ENCODE measurements at regions not wholly inside any gene's neighbourhood (a gene's known extent, or its start where the extent isn't known, plus 50 kb on each side); places are given as distances from the start of the nearest gene placed in this dataset.

DNA sequence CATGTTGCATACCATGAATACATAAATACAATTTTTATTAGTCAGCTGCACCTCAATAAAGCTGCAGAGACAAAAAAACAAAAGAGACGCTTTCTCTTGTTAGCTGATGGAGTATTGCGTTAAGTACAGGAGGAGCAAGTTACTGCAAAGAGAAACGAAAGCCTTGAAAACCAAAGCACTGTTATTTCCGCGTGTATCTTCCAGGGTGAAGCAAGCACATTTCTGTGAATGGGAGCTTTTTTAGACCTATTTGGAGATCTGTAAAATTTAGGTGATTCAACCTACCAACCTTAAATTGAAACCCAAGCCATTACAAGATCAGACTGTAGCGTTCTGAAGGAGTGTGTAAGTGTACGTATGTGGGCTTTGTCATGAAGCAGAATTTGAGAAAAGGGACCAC lies 390.4 kb downstream of the SOX9 start:
- no peak for TF ChIP-seq EZH2 (IDR thresholded peaks at IDR 0.05; ENCODE audit: low read length, missing control alignments)
- TF ChIP-seq, protein P1, sequence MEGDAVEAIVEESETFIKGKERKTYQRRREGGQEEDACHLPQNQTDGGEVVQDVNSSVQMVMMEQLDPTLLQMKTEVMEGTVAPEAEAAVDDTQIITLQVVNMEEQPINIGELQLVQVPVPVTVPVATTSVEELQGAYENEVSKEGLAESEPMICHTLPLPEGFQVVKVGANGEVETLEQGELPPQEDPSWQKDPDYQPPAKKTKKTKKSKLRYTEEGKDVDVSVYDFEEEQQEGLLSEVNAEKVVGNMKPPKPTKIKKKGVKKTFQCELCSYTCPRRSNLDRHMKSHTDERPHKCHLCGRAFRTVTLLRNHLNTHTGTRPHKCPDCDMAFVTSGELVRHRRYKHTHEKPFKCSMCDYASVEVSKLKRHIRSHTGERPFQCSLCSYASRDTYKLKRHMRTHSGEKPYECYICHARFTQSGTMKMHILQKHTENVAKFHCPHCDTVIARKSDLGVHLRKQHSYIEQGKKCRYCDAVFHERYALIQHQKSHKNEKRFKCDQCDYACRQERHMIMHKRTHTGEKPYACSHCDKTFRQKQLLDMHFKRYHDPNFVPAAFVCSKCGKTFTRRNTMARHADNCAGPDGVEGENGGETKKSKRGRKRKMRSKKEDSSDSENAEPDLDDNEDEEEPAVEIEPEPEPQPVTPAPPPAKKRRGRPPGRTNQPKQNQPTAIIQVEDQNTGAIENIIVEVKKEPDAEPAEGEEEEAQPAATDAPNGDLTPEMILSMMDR (conservative IDR thresholded peaks at IDR 0.05 in 1 of 2, IDR thresholded peaks at IDR 0.05 in 1 of 2; ENCODE audit: low read depth in 1 of 2, low read length in 2 of 2): no peak

All from fibroblast of lung (primary cell).